GM21367 (cell line): ENCODE measurements at regions not wholly inside any gene's neighbourhood (a gene's known extent, or its start where the extent isn't known, plus 50 kb on each side); places are given as distances from the start of the nearest gene placed in this dataset.
"Not testable (repeated sequence)": the region's sequence is repeated elsewhere in the genome, so short reads cannot be mapped to it uniquely, and the experiment has no call there.

Experiments
- ATAC-seq: cut with Tn5 transposase; IDR thresholded peaks from one replicate; pipeline ENCODE4 v1.9.1; 2021; ENCODE audit not compliant: unreplicated experiment

- no peak for ATAC-seq
Measured at GRCh38 chr2:2779727-2780126, 448.7 kb upstream of the MYT1L start.

- ATAC-seq: no peak
Measured at GRCh38 chr2:2777876-2778275, 446.8 kb upstream of the MYT1L start.

GRCh38 chr2:2777213-2777612 lies 446.1 kb upstream of the MYT1L start:
- ATAC-seq: no peak

- no peak for ATAC-seq
Measured at GRCh38 chr2:2775018-2775417, 443.9 kb upstream of the MYT1L start.

GRCh38 chr2:2773692-2774091 lies 442.6 kb upstream of the MYT1L start:
- ATAC-seq: no peak

GRCh38 chr2:2773080-2773479 lies 442.0 kb upstream of the MYT1L start:
- not testable (repeated sequence) for ATAC-seq

GRCh38 chr2:2771721-2772411 lies 440.8 kb upstream of the MYT1L start:
- ATAC-seq: no peak

- no peak for ATAC-seq
Measured at GRCh38 chr2:2769481-2770431, 438.7 kb upstream of the MYT1L start.

GRCh38 chr2:2768476-2768875 lies 437.4 kb upstream of the MYT1L start:
- no peak for ATAC-seq

- ATAC-seq: no peak
Measured at GRCh38 chr2:2767837-2768236, 436.8 kb upstream of the MYT1L start.

- ATAC-seq: no peak
Measured at GRCh38 chr2:2765839-2766495, 434.9 kb upstream of the MYT1L start.

- no peak for ATAC-seq
Measured at GRCh38 chr2:2765176-2765800, 434.2 kb upstream of the MYT1L start.

GRCh38 chr2:2764739-2765138 lies 433.7 kb upstream of the MYT1L start:
- ATAC-seq: no peak

GRCh38 chr2:2764001-2764355 lies 432.9 kb upstream of the MYT1L start:
- no peak for ATAC-seq

GRCh38 chr2:2763351-2764000 lies 432.4 kb upstream of the MYT1L start:
- no peak for ATAC-seq

GRCh38 chr2:2762913-2763312 lies 431.8 kb upstream of the MYT1L start:
- ATAC-seq: no peak

- ATAC-seq: no peak
Measured at GRCh38 chr2:2762166-2762908, 431.3 kb upstream of the MYT1L start.

- ATAC-seq: no peak
Measured at GRCh38 chr2:2758793-2759367, 427.8 kb upstream of the MYT1L start.

GRCh38 chr2:2757764-2758163 lies 426.7 kb upstream of the MYT1L start:
- ATAC-seq: no peak

GRCh38 chr2:2756886-2757285 lies 425.8 kb upstream of the MYT1L start:
- no peak for ATAC-seq
